ENCODE measurements at regions not wholly inside any gene's neighbourhood (a gene's known extent, or its start where the extent isn't known, plus 50 kb on each side); places are given as distances from the start of the nearest gene placed in this dataset.

DNA sequence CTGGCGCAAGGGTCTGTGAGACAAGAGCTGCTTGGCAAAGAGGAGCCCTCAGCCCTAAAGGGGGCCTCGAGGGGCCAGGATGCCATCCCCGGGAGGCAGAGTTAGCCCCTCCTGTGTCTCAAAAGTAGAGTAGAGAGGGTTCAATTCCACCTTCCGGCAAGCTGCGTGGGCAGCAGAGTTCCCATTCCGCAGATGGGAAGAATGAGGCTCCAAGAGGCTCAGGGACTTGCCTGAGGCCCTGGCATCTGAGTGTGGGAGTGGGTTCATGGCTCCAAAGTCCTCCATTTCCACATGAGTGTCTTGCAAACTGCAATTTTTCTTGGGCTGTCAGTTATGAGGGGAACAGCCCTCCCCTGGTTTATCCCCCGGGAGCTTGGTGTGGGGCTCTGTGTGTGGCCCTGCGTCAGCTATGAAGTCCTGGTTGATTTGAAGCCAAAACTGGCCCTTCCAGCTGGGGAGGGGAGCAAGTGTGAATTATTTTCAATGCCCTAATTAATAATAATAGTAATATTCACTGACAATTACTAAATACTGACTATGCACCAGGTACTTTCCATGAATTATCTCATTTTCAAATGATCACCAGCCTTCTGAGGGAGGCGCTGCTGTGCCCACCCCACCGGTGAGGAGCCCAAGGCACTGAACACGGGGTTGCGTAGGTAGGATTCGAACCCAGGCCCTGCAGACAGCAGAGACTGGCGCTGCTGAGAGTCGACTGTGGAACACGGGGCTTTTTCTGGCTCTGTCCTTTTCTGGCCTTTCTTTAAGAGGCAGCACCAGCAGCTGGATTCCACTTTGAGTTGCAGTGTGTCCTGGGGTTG lies 153.0 kb upstream of the PTPN1 start:
- TF ChIP-seq, protein P1, sequence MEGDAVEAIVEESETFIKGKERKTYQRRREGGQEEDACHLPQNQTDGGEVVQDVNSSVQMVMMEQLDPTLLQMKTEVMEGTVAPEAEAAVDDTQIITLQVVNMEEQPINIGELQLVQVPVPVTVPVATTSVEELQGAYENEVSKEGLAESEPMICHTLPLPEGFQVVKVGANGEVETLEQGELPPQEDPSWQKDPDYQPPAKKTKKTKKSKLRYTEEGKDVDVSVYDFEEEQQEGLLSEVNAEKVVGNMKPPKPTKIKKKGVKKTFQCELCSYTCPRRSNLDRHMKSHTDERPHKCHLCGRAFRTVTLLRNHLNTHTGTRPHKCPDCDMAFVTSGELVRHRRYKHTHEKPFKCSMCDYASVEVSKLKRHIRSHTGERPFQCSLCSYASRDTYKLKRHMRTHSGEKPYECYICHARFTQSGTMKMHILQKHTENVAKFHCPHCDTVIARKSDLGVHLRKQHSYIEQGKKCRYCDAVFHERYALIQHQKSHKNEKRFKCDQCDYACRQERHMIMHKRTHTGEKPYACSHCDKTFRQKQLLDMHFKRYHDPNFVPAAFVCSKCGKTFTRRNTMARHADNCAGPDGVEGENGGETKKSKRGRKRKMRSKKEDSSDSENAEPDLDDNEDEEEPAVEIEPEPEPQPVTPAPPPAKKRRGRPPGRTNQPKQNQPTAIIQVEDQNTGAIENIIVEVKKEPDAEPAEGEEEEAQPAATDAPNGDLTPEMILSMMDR (IDR thresholded peaks at IDR 0.05; ENCODE audit: low read depth, low read length), result no peak
- no peak for TF ChIP-seq EZH2phosphoT487 (IDR thresholded peaks at IDR 0.05; ENCODE audit: low read depth)
